ENCODE measurements at regions not wholly inside any gene's neighbourhood (a gene's known extent, or its start where the extent isn't known, plus 50 kb on each side); places are given as distances from the start of the nearest gene placed in this dataset.

- Histone ChIP-seq H3K79me1 (ENCODE audit: insufficient read depth, low read depth, low read length, poor library complexity, severe bottlenecking) (no peaks in the 10 kb centered on the region), H3K79me2 (ENCODE audit: insufficient read depth, low read length) (no peaks in the 10 kb centered on the region), H2BK5ac (ENCODE audit: insufficient read length, low read length) (no peak overlapping the region), H4K20me1 (ENCODE audit: control insufficient read depth, insufficient read depth, insufficient read length) (no peaks in the 10 kb centered on the region), H3K27ac (ENCODE audit: insufficient read length, low read depth, low read length) (no peak overlapping the region), H2AFZ (ENCODE audit: low read length) (no peak overlapping the region), H3K14ac (ENCODE audit: insufficient read depth, low read length) (no peak overlapping the region), H3K4ac (ENCODE audit: low read depth, low read length) (no peak overlapping the region), H2AK5ac (ENCODE audit: insufficient read length, low read length) (no peak overlapping the region), H3K18ac (ENCODE audit: insufficient read length, low read depth, low read length) (no peak overlapping the region), H2BK12ac (ENCODE audit: insufficient read length, low read depth, low read length) (no peak overlapping the region), H3K4me1 (ENCODE audit: insufficient read depth, low read length) (no peaks in the 10 kb centered on the region), H3K56ac (ENCODE audit: insufficient read length, low read depth, low read length) (no peak overlapping the region), H4K91ac (ENCODE audit: insufficient read length, low read depth, low read length) (no peak overlapping the region), H3K23ac (ENCODE audit: insufficient read length, low read depth, low read length) (no peak overlapping the region), H4K5ac (ENCODE audit: insufficient read length, low read depth, low read length) (no peak overlapping the region), H2BK120ac (ENCODE audit: low read depth, low read length, poor library complexity, severe bottlenecking) (no peak overlapping the region), H3K9ac (ENCODE audit: extremely low read depth, insufficient read length, low read length) (no peak overlapping the region), H3K23me2 (ENCODE audit: insufficient read length, low read depth, low read length, poor library complexity, severe bottlenecking) (no peaks in the 10 kb centered on the region), H3K9me3 (ENCODE audit: control insufficient read depth, low read depth, low read length) (no peaks in the 10 kb centered on the region), H2BK15ac (ENCODE audit: low read depth, low read length) (no peak overlapping the region), H3K4me2 (ENCODE audit: insufficient read depth, insufficient read length, low read length) (no peak overlapping the region), H4K8ac (replicated peaks; ENCODE audit: insufficient read length, low read depth, low read length) (no peak overlapping the region), H2BK20ac (ENCODE audit: low read depth, low read length, poor library complexity, severe bottlenecking) (no peak overlapping the region), H3K27me3 (ENCODE audit: insufficient read depth, low read length) (no peaks in the 10 kb centered on the region), H3T11ph (ENCODE audit: low read length) (no peak overlapping the region)
- TF ChIP-seq, protein P1, sequence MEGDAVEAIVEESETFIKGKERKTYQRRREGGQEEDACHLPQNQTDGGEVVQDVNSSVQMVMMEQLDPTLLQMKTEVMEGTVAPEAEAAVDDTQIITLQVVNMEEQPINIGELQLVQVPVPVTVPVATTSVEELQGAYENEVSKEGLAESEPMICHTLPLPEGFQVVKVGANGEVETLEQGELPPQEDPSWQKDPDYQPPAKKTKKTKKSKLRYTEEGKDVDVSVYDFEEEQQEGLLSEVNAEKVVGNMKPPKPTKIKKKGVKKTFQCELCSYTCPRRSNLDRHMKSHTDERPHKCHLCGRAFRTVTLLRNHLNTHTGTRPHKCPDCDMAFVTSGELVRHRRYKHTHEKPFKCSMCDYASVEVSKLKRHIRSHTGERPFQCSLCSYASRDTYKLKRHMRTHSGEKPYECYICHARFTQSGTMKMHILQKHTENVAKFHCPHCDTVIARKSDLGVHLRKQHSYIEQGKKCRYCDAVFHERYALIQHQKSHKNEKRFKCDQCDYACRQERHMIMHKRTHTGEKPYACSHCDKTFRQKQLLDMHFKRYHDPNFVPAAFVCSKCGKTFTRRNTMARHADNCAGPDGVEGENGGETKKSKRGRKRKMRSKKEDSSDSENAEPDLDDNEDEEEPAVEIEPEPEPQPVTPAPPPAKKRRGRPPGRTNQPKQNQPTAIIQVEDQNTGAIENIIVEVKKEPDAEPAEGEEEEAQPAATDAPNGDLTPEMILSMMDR (conservative IDR thresholded peaks at IDR 0.05), result no peak
- no peaks in the 10 kb centered on the region for H3K27me3 Mint-ChIP-seq (ENCODE audit: low read depth)
- no peak for DNase-seq
- no peaks in the 10 kb centered on the region for H3K9me3 Mint-ChIP-seq
- peaks cover 2 to 6% of the 10 kb centered on the region in 2 experiments; a peak in 2 of 4 replicates for H3K4me1 Mint-ChIP-seq
- H3K4me3 Mint-ChIP-seq, result no peak overlapping the region
- H3K36me3 Mint-ChIP-seq (ENCODE audit: insufficient read depth in 1 of 3, low read depth in 3 of 3), result peaks cover 0 to 2% (median 0%) of the 10 kb centered on the region in 3 experiments; a peak in 1 of 7 replicates
- no peak overlapping the region for H3K27ac Mint-ChIP-seq
- WGBS (ENCODE audit: extremely low coverage, insufficient read length, low lambda C conversion rate), result no CpG with 5 or more reads among the region's 6 CpGs
These were observed 254.3 kb downstream of the RBM43 start for GRCh38 chr2:151007365-151007764.

Measured in H9 (cell line).